Suprapubic skin (tissue), 3 donors: ENCODE measurements at regions not wholly inside any gene's neighbourhood (a gene's known extent, or its start where the extent isn't known, plus 50 kb on each side); places are given as distances from the start of the nearest gene placed in this dataset.

Experiments
- CTCF ChIP-seq, 2 donors: fragments of 200-600 bp in 1 of 2; fragments of 450-650 bp in 1 of 2; sonication (generic) in 1 of 2; IDR thresholded peaks; one replicate each; pipeline ENCODE4 v1.5.1; 2016 to 2019; ENCODE audit warnings: antibody characterized with exemption in 2 of 2, mild to moderate bottlenecking in 1 of 2, moderate library complexity in 1 of 2
- EP300 ChIP-seq: sonication (generic); formaldehyde crosslinking; IDR thresholded peaks from one replicate; pipeline ENCODE4 v1.6.1; 2017; ENCODE audit warnings: antibody characterized with exemption
- POLR2A ChIP-seq, 2 donors: fragments of 450-650 bp; IDR thresholded peaks; one replicate each; pipeline ENCODE4 v1.6.1; 2017; ENCODE audit warnings: antibody characterized with exemption in 2 of 2, mild to moderate bottlenecking in 2 of 2, moderate library complexity in 2 of 2

GRCh38 chr10:21082206-21082605 is 185.1 kb upstream of the NEBL start:
- TF ChIP-seq EP300 (no peak), CTCF (IDR thresholded peaks at IDR 0.05) (no peak), POLR2A (IDR thresholded peaks at IDR 0.05) (no peak)
